ENCODE measurements at regions not wholly inside any gene's neighbourhood (a gene's known extent, or its start where the extent isn't known, plus 50 kb on each side); places are given as distances from the start of the nearest gene placed in this dataset.

DNA sequence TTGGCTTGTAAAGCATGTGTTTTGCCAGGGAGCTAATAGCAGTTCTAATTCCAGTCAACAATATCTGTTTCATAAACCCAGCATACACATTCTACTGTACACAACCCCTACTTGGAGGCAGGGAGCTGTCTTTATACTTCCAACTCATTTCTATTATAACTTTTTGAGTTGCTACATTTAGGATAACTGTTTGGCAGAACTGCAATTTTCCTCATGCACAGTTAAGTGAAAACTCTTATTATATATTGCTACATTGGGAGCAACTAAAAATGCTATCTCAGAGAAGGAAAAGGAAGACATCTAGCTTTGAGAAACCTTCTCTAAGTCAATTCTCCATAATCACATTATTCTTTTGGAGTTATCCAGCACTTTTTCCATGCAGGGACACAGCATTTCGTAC is 480.2 kb downstream of the RPS29 start:
- TF ChIP-seq, protein P1, sequence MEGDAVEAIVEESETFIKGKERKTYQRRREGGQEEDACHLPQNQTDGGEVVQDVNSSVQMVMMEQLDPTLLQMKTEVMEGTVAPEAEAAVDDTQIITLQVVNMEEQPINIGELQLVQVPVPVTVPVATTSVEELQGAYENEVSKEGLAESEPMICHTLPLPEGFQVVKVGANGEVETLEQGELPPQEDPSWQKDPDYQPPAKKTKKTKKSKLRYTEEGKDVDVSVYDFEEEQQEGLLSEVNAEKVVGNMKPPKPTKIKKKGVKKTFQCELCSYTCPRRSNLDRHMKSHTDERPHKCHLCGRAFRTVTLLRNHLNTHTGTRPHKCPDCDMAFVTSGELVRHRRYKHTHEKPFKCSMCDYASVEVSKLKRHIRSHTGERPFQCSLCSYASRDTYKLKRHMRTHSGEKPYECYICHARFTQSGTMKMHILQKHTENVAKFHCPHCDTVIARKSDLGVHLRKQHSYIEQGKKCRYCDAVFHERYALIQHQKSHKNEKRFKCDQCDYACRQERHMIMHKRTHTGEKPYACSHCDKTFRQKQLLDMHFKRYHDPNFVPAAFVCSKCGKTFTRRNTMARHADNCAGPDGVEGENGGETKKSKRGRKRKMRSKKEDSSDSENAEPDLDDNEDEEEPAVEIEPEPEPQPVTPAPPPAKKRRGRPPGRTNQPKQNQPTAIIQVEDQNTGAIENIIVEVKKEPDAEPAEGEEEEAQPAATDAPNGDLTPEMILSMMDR (IDR thresholded peaks at IDR 0.05): no peak
- TF ChIP-seq POLR2A (IDR thresholded peaks at IDR 0.05): no peak
